ENCODE measurements at regions not wholly inside any gene's neighbourhood (a gene's known extent, or its start where the extent isn't known, plus 50 kb on each side); places are given as distances from the start of the nearest gene placed in this dataset.
"Not testable (repeated sequence)": the region's sequence is repeated elsewhere in the genome, so short reads cannot be mapped to it uniquely, and the experiment has no call there.

- no peaks in the 10 kb centered on the region for H3K36me3 ChIP-seq (ENCODE audit: control insufficient read depth, insufficient read depth, low read length)
- no peaks in the 10 kb centered on the region for H3K4me1 Mint-ChIP-seq
- no peaks in the 10 kb centered on the region for H3K27me3 ChIP-seq (ENCODE audit: control insufficient read depth, insufficient read depth, low read length)
- no peak for ATAC-seq (ENCODE audit: low read depth in 2 of 2)
- no peak overlapping the region for H3K4me3 ChIP-seq (ENCODE audit: low read depth, low read length)
- peaks cover 0 to 6% (median 0%) of the 10 kb centered on the region in 7 donors for H3K9me3 Mint-ChIP-seq
- no peak for DNase-seq
- H3K9me3 ChIP-seq (ENCODE audit: control insufficient read depth in 2 of 2, low read length in 2 of 2): no peaks in the 10 kb centered on the region
- no peaks in the 10 kb centered on the region for H3K27me3 Mint-ChIP-seq
- H3K27ac ChIP-seq (ENCODE audit: insufficient read depth, low read length, poor library complexity, severe bottlenecking): no peak overlapping the region
- H3K4me3 Mint-ChIP-seq: no peak overlapping the region
- H3K36me3 Mint-ChIP-seq: no peaks in the 10 kb centered on the region
- no peak overlapping the region for H3K27ac Mint-ChIP-seq
- no peaks in the 10 kb centered on the region for H3K4me1 ChIP-seq (ENCODE audit: control insufficient read depth, insufficient read depth, low read length, poor library complexity, severe bottlenecking)
Observed at GRCh38 chrX:94686071-94686470, 1012.1 kb downstream of the FAM133A start.

DNA sequence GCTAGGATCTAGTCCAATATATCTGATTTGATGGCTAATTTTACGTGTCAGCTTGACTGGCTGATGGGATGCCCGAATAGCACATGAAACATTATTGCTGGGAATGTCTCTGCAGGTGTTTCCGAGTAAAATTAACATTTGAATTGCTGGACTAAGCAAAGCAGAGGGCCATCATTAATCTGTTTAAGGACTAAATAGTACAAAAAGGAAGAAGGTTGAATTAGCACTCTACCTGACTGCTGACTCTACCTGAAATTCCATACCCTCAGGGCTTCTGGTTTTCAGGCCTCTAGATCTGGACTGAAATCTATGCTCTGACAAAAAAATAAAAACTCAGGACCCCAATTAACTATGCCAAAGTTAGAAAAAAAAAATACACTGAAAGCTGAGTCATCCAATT is 1021.9 kb downstream of the FAM133A start:
- DNase-seq: no peak
- no peak overlapping the region for H3K4me3 Mint-ChIP-seq
- no peak for ATAC-seq (ENCODE audit: low read depth in 2 of 2)
- H3K27ac Mint-ChIP-seq: no peak overlapping the region
- Histone ChIP-seq H3K9me3 (ENCODE audit: control insufficient read depth in 2 of 2, low read length in 2 of 2) (no peaks in the 10 kb centered on the region), H3K27me3 (ENCODE audit: control insufficient read depth, insufficient read depth, low read length) (no peaks in the 10 kb centered on the region), H3K4me1 (ENCODE audit: control insufficient read depth, insufficient read depth, low read length, poor library complexity, severe bottlenecking) (no peaks in the 10 kb centered on the region), H3K4me3 (ENCODE audit: low read depth, low read length) (no peak overlapping the region), H3K36me3 (ENCODE audit: control insufficient read depth, insufficient read depth, low read length) (no peaks in the 10 kb centered on the region), H3K27ac (ENCODE audit: insufficient read depth, low read length, poor library complexity, severe bottlenecking) (no peak overlapping the region)
- H3K36me3 Mint-ChIP-seq: no peaks in the 10 kb centered on the region
- H3K4me1 Mint-ChIP-seq: no peaks in the 10 kb centered on the region
- no peaks in the 10 kb centered on the region for H3K27me3 Mint-ChIP-seq
- H3K9me3 Mint-ChIP-seq: peaks cover 0 to 11% (median 0%) of the 10 kb centered on the region in 7 donors

DNA sequence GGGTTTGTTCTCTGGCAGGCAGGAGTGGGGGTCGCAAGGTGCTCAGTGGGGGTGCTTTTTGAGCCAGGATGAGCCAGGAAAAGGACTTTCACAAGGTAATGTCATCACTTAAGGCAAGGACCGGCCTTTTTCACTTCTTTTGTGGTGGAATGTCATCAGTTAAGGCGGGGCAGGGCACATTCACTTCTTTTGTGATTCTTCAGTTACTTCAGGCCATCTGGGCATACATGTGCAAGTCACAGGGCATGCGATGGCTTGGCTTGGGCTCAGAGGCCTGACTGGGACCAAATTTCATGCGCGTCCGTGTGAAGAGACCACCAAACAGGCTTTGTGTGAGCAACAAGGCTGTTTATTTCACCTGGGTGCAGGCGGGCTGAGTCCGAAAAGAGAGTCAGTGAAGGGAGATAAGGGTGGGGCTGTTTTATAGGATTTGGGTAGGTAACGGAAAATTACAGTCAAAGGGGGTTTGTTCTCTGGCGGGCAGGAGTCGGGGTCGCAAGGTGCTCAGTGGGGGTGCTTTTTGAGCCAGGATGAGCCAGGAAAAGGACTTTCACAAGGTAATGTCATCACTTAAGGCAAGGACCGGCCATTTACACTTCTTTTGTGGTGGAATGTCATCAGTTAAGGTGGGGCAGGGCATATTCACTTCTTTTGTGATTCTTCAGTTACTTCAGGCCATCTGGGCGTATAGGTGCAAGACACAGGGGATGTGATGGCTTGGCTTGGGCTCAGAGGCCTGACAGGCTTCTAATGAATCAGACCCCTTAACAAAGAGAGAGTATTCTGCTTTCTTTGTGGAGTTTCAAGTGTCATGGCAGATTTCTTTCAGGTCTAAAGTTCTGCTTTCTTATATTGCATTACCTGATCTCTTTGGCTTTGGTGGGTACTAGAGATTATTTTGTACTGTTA is 1030.6 kb downstream of the FAM133A start:
- H3K27ac Mint-ChIP-seq; H3K4me3 ChIP-seq (ENCODE audit: low read depth, low read length); DNase-seq; H3K36me3 Mint-ChIP-seq; H3K27ac ChIP-seq (ENCODE audit: insufficient read depth, low read length, poor library complexity, severe bottlenecking); H3K4me1 Mint-ChIP-seq; H3K9me3 ChIP-seq (ENCODE audit: control insufficient read depth in 2 of 2, low read length in 2 of 2); H3K36me3 ChIP-seq (ENCODE audit: control insufficient read depth, insufficient read depth, low read length); H3K9me3 Mint-ChIP-seq; ATAC-seq (ENCODE audit: low read depth in 2 of 2); H3K4me1 ChIP-seq (ENCODE audit: control insufficient read depth, insufficient read depth, low read length, poor library complexity, severe bottlenecking); H3K27me3 ChIP-seq (ENCODE audit: control insufficient read depth, insufficient read depth, low read length); H3K4me3 Mint-ChIP-seq; H3K27me3 Mint-ChIP-seq: not testable (repeated sequence)

DNA sequence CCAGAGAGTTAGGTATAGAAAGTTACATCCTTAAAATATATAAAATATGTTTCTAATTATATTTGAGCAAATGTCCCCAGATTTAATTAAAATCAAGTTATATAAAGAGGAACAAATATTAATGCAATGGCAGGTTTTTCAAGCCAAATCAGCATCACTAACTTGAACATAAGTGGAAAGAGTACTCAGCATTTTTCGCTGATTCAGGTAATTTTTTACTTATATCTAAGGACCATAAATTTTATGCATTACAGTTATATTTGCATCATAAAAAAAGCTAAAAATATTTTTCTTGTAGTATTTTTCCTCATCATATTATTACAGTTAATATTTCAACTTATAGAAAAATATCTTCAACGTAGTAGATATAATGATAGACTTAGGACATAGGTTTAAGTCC is 1047.4 kb downstream of the FAM133A start:
- Histone ChIP-seq H3K27ac (ENCODE audit: insufficient read depth, low read length, poor library complexity, severe bottlenecking) (no peak overlapping the region), H3K4me1 (ENCODE audit: control insufficient read depth, insufficient read depth, low read length, poor library complexity, severe bottlenecking) (no peaks in the 10 kb centered on the region), H3K36me3 (ENCODE audit: control insufficient read depth, insufficient read depth, low read length) (no peaks in the 10 kb centered on the region), H3K27me3 (ENCODE audit: control insufficient read depth, insufficient read depth, low read length) (no peaks in the 10 kb centered on the region), H3K4me3 (ENCODE audit: low read depth, low read length) (no peak overlapping the region), H3K9me3 (ENCODE audit: control insufficient read depth in 2 of 2, low read length in 2 of 2) (peaks cover 0 to 2% of the 10 kb centered on the region in 2 experiments)
- ATAC-seq (ENCODE audit: low read depth in 2 of 2) (no peak), DNase-seq (no peak)
- Mint-ChIP-seq H3K4me1 (no peaks in the 10 kb centered on the region), H3K9me3 (peaks cover 0 to 11% (median 2%) of the 10 kb centered on the region in 7 donors), H3K4me3 (no peak overlapping the region), H3K27ac (no peak overlapping the region), H3K27me3 (no peaks in the 10 kb centered on the region), H3K36me3 (no peaks in the 10 kb centered on the region)

DNA sequence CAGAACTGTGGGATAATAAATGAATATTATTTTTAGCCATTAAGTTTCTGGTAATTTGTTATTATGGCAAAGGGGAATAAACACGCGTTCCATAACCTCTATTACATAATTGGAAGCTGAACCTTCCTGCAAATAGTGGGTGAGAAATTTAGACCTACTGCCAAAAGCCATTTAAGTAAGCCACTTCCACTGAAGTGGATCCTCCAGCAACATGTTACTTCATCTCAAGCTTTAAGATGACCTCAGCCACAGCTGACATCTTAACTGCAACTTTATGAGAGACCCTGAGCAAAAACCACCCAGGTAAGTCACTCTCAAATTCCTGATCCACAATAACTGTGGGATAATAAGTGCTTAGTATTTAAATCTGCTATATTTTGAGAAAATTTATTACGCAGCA is 1048.6 kb downstream of the FAM133A start:
- Mint-ChIP-seq H3K4me1 (no peaks in the 10 kb centered on the region), H3K27me3 (no peaks in the 10 kb centered on the region), H3K9me3 (peaks cover 0 to 11% (median 2%) of the 10 kb centered on the region in 7 donors), H3K27ac (no peak overlapping the region), H3K36me3 (no peaks in the 10 kb centered on the region), H3K4me3 (no peak overlapping the region)
- H3K4me3 ChIP-seq (ENCODE audit: low read depth, low read length): no peak overlapping the region
- no peaks in the 10 kb centered on the region for H3K4me1 ChIP-seq (ENCODE audit: control insufficient read depth, insufficient read depth, low read length, poor library complexity, severe bottlenecking)
- H3K9me3 ChIP-seq (ENCODE audit: control insufficient read depth in 2 of 2, low read length in 2 of 2): peaks cover 0 to 2% of the 10 kb centered on the region in 2 experiments
- H3K27me3 ChIP-seq (ENCODE audit: control insufficient read depth, insufficient read depth, low read length): no peaks in the 10 kb centered on the region
- H3K36me3 ChIP-seq (ENCODE audit: control insufficient read depth, insufficient read depth, low read length): no peaks in the 10 kb centered on the region
- DNase-seq (no peak), ATAC-seq (ENCODE audit: low read depth in 2 of 2) (no peak)
- H3K27ac ChIP-seq (ENCODE audit: insufficient read depth, low read length, poor library complexity, severe bottlenecking): no peak overlapping the region

GRCh38 chrX:94742772-94743171 is 1068.8 kb downstream of the FAM133A start:
- H3K4me3 Mint-ChIP-seq: no peak overlapping the region
- no peak overlapping the region for H3K27ac Mint-ChIP-seq
- H3K36me3 ChIP-seq (ENCODE audit: control insufficient read depth, insufficient read depth, low read length): no peaks in the 10 kb centered on the region
- H3K27me3 ChIP-seq (ENCODE audit: control insufficient read depth, insufficient read depth, low read length): no peaks in the 10 kb centered on the region
- ATAC-seq (ENCODE audit: low read depth in 2 of 2): no peak
- H3K9me3 Mint-ChIP-seq: peaks cover 0 to 6% (median 0%) of the 10 kb centered on the region in 7 donors
- no peak overlapping the region for H3K4me3 ChIP-seq (ENCODE audit: low read depth, low read length)
- H3K9me3 ChIP-seq (ENCODE audit: control insufficient read depth in 2 of 2, low read length in 2 of 2): no peaks in the 10 kb centered on the region
- no peak overlapping the region for H3K27ac ChIP-seq (ENCODE audit: insufficient read depth, low read length, poor library complexity, severe bottlenecking)
- no peak for DNase-seq
- H3K4me1 ChIP-seq (ENCODE audit: control insufficient read depth, insufficient read depth, low read length, poor library complexity, severe bottlenecking): no peaks in the 10 kb centered on the region
- no peaks in the 10 kb centered on the region for H3K36me3 Mint-ChIP-seq
- H3K27me3 Mint-ChIP-seq: no peaks in the 10 kb centered on the region
- peaks cover 0 to 9% (median 0%) of the 10 kb centered on the region in 4 donors for H3K4me1 Mint-ChIP-seq

DNA sequence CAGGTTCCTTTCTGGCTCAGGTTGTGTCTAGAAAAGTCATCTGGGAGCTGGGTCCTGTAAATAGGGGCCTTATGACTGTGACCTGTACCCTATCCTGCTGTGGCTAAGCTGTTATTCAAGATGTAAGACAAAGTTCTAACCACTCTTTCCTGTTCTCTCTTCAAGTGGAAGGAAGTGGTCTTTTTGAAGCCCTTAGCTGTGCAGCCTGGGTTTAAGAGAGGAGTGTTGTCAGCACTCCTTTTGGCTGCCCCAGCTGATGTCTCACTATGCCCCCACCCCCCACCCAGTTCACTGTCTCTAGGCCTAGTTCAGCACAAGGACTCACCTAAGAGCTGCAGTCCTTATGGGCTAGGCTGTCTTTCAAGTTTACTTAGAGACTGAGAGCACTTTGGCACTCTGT is 1069.5 kb downstream of the FAM133A start:
- no peak overlapping the region for H3K4me3 Mint-ChIP-seq
- H3K4me1 Mint-ChIP-seq: peaks cover 0 to 9% (median 0%) of the 10 kb centered on the region in 4 donors
- H3K27ac Mint-ChIP-seq: no peak overlapping the region
- H3K27me3 Mint-ChIP-seq: no peaks in the 10 kb centered on the region
- Histone ChIP-seq H3K27me3 (ENCODE audit: control insufficient read depth, insufficient read depth, low read length) (no peaks in the 10 kb centered on the region), H3K9me3 (ENCODE audit: control insufficient read depth in 2 of 2, low read length in 2 of 2) (no peaks in the 10 kb centered on the region), H3K27ac (ENCODE audit: insufficient read depth, low read length, poor library complexity, severe bottlenecking) (no peak overlapping the region), H3K4me3 (ENCODE audit: low read depth, low read length) (no peak overlapping the region), H3K4me1 (ENCODE audit: control insufficient read depth, insufficient read depth, low read length, poor library complexity, severe bottlenecking) (no peaks in the 10 kb centered on the region), H3K36me3 (ENCODE audit: control insufficient read depth, insufficient read depth, low read length) (no peaks in the 10 kb centered on the region)
- DNase-seq: peak in 2 of 3 donors; percentile 38 to 45
- H3K36me3 Mint-ChIP-seq: no peaks in the 10 kb centered on the region
- H3K9me3 Mint-ChIP-seq: peaks cover 0 to 6% (median 0%) of the 10 kb centered on the region in 7 donors
- no peak for ATAC-seq (ENCODE audit: low read depth in 2 of 2)

DNA sequence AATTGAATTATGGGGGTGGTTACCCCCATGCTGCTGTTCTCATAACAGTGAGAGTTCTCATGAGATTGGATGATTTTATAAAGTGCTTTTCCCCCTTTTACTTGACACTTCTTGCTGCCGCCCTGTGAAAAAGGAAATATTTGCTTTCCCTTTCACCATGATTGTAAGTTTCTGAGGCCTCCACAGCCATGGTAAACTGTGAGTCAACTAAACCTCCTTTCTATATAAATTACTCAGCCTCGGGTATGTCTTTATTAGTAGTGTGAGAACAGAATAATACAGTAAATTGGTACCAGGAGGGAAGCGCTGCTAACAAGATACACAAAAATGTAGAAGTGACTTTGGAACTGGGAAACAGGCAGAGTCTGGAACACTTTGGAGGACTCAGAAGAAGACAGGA is 1070.8 kb downstream of the FAM133A start:
- H3K27ac Mint-ChIP-seq: no peak overlapping the region
- Histone ChIP-seq H3K36me3 (ENCODE audit: control insufficient read depth, insufficient read depth, low read length) (no peaks in the 10 kb centered on the region), H3K27me3 (ENCODE audit: control insufficient read depth, insufficient read depth, low read length) (no peaks in the 10 kb centered on the region), H3K27ac (ENCODE audit: insufficient read depth, low read length, poor library complexity, severe bottlenecking) (no peak overlapping the region), H3K4me1 (ENCODE audit: control insufficient read depth, insufficient read depth, low read length, poor library complexity, severe bottlenecking) (no peaks in the 10 kb centered on the region), H3K9me3 (ENCODE audit: control insufficient read depth in 2 of 2, low read length in 2 of 2) (no peaks in the 10 kb centered on the region), H3K4me3 (ENCODE audit: low read depth, low read length) (no peak overlapping the region)
- H3K27me3 Mint-ChIP-seq: no peaks in the 10 kb centered on the region
- H3K36me3 Mint-ChIP-seq: no peaks in the 10 kb centered on the region
- H3K4me3 Mint-ChIP-seq: no peak overlapping the region
- DNase-seq: no peak
- no peak for ATAC-seq (ENCODE audit: low read depth in 2 of 2)
- peaks cover 0 to 6% (median 0%) of the 10 kb centered on the region in 7 donors for H3K9me3 Mint-ChIP-seq
- H3K4me1 Mint-ChIP-seq: peaks cover 0 to 9% (median 0%) of the 10 kb centered on the region in 4 donors
